ENCODE measurements at regions not wholly inside any gene's neighbourhood (a gene's known extent, or its start where the extent isn't known, plus 50 kb on each side); places are given as distances from the start of the nearest gene placed in this dataset.

DNA sequence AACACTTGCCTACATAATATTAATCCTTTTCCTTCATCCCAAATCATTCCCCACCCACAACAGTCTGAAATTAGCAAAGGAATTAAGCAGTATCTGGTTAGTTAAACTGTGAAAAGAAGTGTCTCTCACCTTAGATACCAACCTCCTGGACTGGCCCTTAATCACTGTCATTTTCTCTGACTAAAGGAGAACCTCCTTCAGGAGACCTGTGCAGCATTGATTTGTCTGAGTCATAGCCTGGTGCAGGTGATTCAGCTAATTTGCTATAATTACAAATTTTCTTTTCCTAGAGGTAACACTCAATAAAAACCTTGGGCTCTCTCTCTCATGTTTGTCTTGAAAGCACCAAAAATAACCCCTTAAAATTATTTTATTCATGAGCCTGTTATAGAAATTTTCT lies 279.8 kb upstream of the SEMA6D start:
- no peak for DNase-seq

DNA sequence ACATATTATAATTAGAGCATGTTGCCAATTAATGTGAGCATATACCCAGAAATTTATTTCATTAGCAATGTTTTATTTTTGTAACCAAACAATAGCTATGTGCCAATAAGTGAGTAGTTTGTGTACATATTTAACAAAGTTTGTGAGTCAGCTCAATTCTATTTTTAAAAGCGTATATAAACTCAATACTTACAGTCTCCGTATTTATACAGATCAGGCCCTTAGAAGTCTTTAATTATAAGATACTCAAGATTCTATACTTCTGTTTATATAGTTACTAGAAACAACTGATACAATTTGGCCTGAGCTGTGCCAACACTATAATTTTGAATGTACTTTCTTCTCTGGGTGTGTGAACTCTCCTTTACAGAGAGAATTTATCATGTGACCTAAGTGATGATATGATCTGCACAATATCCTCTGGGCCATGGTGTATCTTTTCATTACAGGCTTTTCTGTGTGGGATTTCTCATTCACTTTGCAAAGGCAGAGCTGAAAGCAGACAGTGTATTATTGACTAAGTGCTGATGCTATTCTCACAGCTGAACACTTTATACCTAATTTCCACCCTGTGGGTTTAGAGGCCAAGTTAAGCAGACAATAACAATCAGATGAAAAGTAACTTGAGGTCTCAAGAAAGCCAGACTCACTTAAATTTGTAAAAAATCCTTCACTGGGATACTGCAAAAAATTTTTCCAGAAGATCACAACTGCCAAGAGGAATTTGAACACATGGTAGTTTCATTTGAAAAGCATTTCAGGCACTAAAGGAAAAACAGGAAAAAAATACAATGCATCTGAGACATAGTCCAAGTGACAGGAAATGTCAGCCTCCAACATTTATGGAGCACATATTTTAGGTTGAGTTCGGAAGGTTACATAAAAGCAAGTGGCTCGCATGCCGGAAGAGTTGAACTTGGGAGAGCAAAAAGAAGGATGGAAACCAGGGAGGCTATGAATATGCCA lies 277.9 kb upstream of the SEMA6D start:
- no peak for DNase-seq

DNA sequence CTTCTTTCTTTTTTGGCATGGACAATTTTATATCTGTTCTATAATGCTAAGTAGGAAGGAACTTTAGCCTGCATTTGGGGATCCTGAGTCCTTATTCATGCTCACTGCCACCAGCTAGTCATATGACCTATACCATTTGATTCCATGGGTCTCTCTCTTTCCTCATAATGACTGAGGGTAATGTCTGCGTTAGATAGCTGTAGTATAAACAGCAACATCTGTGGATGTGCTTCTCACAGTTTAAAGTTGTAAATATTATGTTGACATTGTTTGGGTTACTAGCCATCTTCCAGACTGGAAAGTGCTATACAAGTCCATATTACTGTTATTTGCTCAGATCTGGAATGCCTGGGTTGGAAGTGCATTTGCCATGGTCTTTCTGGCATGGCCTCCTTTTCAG lies 274.9 kb upstream of the SEMA6D start:
- no peak for DNase-seq

DNA sequence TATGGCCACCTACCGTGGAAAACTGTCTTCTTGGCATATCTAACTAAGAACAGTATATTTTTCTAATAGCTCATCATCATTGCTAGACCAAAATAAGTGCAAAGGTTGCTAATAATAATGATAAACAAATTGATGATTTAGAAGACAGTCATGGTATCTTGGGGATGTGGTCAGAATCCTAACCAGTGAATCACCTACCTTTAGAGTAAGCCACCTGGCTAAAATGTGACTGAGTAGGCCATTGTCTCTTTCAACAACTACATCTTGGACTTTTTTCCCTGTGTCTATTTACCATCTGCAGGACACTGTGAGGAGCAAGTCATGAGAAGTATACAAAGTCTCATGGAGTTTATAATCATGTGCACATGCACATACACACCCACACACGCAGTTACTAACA lies 273.5 kb upstream of the SEMA6D start:
- no peak for DNase-seq

DNA sequence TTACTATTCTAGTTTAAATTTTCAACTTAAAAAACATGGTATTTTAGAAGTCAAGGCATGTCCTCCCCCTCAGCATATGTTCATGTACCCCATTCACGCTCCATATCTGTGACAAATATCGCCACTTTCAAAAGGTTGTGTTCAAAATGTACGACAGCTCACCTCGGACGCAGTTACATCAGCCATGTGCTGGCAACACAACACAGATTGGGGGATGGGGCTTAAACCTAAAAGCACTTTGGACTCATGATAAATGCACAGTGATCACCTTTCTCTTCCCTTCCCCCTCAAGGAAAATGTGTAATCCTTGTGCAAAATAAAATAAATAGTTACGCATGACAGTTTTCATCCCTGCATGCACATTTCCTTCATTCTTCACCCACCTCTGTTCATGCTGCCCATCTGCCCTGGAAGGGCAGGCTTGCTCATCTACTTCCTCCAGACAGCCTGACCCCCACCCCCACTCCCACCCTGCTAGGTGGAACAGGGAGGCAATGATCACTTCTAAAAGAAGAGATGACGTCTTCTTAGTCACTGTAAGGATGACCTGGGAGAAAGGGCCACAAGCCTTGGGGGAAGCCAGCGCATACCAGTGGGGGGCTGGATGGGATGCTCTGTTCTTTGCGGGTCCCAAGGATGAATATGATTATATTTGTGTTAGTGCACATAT lies 271.4 kb upstream of the SEMA6D start:
- no peak for DNase-seq

DNA sequence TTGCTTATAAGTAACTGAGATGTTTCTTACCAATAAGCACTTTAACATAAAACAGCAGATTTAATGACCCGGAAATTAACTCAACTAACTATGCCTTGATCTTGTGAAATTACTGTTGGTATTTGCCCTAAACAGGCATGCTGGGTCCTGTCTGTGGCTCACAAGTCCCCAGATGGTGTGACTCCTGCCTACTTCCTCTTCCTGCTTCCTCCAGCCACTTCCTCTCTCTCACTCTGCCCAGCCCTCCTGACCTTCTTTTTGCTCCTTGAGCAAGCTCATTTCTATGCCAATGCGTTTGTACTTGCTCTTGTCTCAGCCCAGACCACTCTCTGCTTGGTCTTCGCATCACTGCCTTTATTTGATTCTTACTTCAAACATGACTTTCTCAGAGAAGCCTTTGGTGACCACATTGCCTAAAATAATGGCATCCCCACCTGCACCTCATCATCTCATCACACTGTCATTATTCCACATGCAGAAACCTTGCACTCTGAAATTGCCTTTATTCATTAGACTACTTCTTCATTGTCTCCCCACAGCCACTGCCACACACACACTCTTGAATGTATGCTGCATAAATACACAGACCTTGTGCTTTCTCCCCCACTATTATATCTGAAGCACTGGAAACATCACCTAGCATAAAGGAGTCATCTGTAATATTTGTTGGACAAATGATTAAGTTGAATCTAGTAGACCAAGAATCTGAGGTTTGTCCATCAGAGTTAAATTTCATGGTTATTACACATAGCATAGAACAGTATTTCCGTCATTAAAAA lies 256.3 kb upstream of the SEMA6D start:
- no peak for DNase-seq

DNA sequence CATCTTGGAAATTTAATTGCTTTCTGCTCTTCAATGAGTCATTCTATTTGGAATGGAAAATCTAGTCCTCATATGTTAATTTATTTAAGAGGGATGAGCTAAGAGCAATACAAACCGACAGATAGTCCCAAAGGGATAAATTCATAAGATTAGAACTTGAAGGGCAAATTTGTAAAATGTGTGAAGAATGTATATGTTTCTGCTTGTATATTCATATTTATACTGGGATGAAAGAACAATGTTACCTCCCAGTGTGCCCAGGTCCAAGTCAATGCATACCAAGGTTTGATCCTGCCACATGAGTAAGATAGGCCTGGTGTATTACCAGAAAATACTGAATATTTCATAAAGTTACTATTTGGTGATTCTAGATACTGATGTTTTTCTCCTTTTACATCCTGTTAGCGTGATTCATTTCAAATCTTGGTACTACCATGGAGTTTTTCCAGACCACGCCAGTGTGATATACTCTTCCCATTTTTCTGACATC lies 255.6 kb upstream of the SEMA6D start:
- no peak for DNase-seq

DNA sequence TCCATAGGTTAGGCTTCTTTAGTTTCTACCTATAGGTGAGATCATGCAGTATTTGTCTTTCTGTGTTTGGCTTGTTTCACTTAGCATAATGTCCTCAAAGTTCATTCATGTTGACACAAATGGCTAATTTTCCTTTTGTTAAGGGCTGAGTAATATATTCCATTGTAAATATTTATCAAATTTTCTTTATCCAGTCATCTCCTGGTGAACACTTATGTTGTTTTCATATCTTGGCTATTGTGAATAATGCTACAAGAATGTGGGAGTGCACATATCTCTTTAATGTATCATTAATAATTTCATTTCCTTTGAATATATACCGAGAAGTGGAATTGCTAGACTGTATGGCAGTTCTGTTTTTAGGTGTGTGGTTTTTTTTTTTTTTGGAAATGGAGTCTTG lies 250.9 kb upstream of the SEMA6D start:
- DNase-seq, result no peak

DNA sequence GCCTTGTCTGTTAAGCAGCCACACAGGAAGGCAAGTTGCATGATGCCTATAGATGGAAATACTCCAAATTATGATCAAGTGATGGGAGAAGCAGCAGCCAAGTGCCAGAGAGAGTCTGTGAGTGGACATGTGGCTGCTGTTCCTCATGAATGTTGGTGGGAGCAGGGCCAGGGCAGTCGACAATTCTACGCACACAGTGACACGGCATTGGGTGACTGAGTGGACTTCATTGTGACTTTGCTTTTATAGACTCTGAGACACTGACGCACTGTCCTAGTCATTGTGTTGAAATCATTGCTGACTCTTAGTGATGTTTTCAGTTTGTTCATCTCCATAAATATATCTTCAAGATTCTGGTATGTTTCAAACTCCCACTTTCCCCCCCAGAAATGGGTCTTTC lies 246.3 kb upstream of the SEMA6D start:
- no peak for DNase-seq

DNA sequence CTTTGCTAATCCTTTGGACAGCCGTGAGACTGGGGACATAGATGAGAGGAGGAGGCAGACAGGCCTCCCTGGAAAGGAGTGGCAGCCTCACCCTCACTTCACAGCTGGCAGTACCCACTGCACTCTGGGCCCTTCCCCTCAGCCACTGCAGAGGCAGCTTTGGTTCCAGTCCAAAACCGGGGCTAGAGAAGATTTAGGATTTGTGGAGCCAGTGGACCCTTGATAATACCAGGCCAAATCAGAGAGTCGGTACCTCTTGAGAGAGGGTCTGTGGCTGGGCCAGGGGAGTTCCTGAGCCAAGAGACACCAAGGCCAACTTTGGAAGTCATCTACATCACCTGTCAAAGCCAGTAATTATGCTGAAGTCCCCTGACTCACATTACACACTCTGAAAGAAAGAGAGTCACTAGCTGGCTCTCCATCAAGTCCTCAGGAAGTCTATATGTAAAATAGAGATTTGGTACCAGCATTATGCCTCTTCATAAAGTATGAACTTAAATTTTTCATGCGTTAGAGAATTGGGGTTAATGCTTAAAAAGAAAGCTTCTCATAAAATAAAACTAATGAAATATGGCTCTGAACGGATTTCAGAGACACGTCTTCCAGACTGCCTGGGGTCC lies 244.1 kb upstream of the SEMA6D start:
- no peak for DNase-seq

DNA sequence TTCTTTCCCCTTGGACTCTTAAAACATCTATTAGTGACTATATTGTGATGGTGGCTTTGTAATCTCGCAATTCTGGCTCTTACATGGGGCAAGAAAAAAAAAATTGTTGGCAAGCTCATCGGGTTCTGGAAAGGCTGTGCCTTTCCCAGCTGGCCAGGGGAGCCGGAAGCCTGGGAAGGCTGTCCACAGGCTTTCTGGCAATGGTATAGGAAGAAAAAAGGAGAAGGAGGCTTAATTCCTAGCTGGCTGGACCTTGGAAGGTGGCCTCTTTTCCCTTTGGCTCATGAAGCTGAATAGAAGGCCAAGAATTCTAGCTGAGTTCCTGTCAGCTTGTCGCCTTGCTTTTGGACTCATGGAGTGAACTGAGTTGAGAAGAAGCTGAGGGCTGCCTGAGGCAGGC lies 243.5 kb upstream of the SEMA6D start:
- DNase-seq, result no peak

DNA sequence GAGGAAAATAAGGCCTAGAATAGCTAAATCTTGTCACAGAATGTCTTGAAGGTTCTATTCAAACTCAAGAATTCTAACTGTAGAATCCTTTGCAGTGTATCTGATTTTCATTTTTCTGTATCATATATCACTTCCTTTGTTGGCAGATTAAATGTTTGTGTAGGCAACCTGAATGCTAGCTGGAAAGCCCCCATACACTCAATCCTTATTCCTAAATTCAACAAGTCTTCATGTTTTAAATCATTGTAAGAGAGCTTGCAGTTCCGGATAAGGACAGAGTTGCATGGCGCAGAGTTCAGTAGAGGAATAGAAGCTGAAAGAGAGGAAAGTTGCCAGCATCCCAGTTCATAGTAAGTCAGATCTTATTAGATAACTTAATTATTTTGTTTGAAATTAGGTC lies 242.0 kb upstream of the SEMA6D start:
- DNase-seq, result no peak

DNA sequence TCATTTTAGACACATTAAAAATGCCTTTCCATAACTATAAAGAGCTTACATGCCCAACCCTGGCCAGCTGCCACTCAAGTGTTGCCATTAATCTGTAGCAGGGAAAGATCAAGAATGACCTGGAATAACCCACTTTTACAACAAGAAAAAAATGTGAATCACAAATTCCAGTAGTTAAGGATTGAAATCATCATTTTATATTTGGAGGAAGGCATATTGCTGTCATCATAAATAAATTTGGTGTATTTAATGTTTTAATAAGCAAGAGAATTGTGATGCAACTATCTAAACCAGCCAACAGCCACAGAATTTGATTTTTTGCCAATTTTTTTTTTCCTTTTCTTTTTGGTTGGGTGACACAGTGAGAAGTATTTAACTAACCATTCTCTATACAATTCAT lies 240.0 kb upstream of the SEMA6D start:
- DNase-seq, result no peak

DNA sequence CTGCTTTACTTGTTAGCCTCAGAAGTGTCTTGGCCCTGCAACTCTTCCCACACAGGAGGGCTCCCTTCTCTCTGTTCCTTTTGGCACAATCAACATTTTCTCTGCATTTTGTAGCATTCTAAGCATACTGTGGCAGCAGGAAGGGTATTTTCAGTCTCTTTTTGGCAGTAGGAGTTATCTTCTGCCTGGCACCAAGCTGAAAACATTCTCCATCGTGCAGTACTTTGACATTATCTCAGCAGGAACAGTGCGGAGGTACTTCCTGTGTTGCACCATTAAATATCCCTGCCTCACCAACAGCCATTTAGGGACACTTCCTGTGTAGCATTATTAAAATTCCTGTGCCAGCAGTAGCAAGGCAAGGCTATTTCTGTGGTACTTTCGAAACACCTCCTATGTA lies 233.2 kb upstream of the SEMA6D start:
- no peak for DNase-seq

DNA sequence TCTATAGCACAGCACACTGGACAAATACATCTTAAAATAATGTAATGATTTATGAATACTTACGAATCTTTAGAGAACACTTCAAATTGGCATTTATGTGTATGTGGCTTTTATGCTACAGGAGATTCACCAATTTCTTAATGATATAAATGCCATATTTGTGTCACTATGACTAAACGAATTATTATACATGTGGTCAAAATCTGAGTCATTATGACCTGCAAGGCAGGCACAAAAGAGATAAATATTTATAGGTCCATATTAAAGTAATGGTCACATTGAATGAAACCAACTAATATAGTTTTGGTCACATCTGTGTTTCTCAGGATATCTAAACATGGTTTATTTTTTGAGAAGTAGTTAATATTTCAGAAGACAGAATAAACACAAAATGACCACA lies 232.3 kb upstream of the SEMA6D start:
- no peak for DNase-seq

DNA sequence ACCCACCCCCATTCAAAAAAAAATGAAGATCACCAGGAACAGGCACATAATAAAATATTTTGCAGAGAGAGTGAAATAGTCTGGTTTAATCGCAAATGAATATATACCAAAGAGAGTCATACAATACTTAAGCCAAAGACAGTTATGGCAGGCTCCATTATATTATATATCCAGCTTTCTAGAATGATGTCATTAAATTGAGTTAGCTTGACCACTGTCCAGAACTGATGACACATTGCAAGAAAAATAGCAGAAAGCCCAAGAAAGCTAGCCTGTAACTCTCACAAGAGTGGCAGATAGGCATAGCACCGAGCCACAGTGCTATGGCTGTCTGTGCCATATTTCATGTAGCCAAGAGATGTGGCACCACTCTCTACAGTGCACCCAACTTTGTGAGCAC lies 231.9 kb upstream of the SEMA6D start:
- DNase-seq, result no peak

DNA sequence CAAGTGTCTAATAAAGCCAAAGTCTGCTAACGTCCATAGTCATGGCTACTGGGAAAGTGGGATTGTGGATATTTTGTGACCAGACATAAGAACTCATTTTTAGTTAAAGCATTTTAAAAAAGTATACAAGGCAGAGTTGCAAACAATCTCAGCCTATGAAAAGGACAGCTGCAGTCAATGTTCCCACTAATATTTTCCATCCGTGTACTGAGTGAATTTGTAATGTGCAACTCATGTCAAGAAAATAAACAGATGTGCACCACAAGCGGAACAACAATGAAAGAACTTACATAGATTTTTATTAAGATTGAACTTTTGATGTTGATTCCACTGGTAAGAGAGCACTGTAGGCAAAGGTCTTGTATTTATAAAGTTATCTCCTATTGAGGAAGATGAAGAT lies 231.3 kb upstream of the SEMA6D start:
- no peak for DNase-seq

DNA sequence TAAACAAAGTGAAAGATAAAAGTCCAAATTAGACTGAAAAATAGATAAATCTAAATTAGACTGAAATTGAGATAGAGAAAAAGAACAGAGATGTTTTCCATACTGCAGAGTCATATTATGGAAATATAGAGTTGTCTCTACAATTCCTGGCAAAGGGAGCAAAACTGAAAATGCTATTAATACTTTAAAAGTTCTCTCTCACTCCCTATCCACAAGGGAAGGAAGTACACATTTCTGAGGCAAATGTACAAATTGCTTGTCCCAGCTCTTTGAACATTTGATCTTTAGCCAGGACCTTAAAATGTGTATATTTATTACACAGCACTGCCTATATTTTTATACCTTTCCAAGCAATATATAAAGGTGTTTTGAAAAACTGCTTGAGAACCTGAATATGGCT lies 225.1 kb upstream of the SEMA6D start:
- DNase-seq, result no peak

DNA sequence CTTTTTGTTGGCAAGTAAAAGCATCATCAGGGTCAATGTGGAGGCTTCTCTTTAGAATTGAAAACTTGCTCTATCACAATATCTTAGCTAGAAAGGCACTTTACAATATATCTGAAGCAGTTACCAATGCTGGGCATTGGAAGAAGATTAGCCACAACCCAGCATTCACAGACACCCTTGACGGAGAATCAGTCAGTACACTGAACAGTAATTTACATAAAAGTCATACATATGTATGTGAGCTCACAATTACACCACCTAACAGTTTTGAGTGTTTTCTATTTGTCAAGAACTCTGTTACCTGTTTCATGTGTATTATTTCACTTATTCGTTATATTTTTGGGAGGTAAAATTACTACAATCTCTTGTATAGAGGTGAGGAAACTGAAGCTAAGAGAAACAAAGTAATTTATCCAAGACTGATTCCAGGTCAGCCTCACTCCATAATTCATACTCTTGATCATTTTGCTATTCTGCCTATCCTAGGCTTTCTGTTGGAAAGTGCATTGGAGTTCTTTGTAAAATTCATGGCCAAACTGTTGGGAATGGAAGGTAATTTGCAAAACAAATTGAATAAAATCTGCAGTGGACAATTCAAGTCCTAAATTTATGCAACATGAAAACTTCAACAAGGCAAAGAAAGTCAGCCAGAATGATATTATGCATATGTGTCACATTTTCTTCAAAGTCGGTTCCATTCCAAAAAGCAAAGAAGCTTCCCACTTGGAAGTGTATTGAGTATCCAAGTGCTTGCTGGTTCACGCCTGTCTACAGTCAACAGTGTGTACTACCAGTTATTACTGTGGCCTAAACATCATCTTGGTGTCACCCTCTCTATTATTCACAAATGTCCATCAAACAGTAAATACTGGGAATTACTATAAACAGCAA lies 223.7 kb upstream of the SEMA6D start:
- DNase-seq, result no peak

DNA sequence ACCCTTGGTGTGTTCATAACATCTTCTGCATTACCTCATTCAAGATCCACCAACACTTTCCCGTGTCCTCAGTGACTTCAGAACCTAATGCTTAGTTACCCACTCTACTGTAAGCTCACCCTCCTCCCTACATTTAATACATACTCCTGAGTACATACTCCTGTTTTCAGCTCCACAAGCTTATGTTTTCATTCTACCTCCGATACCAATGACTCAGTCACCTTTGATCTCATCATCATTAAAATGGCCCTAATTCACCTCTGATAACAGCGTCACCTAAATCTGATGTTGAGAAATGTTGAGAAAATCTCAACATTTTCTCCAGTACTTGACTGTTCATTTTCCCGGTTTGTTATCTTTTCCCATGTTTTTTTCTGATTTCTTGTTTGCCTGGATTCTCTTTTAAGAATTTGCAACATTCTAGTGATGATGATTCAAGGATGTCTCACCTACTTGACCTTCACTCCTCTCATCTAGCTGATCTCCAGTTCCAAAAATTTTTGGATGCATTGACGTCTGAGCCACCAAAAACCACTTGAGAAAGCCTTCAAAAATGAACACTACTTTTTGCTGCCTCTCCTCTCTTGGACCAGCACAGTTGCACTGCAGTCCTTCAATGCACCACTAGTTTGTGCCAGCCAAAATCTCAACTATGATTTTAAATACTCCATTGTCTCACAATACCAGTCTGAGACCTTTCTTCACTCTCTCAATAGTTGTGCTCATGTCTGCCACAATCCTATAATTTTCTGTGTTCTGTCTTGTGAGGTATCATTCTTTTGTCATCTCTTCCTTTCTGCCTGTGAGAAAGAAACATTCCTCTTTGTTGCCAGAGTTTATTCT lies 220.7 kb upstream of the SEMA6D start:
- DNase-seq, result no peak

DNA sequence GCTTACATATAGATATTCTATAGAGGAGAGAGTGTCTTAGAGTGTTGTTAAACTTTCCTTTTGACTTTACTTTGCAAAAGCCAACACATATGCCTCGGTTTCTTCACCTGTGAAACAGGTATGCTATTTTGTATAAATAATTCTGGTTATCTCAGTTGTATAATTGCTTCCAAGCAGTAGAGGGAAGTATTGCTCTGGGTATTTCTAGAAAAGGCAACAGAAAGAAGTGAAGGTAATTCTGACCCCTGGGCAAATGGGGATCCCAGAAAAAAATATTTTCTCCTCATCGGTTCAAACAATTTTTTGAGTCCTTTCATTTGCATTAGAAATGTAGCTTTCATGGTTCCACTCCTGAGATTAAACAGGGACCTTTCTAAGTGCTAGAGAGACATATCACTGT lies 216.5 kb upstream of the SEMA6D start:
- DNase-seq, result no peak

Measured in SHP77 treated with DMSO at 0.1 percent for 48 hours (cell line).